Stimulated activated CD4-positive, alpha-beta T cell treated with anti-CD3 and anti-CD28 coated beads, Interleukin-2, amount 100 ng/mL, for 4 hours (primary cell): ENCODE measurements at regions not wholly inside any gene's neighbourhood (a gene's known extent, or its start where the extent isn't known, plus 50 kb on each side); places are given as distances from the start of the nearest gene placed in this dataset.

Source experiments
- DNase-seq: peaks from one replicate; pipeline ENCODE4 v3.0.0-alpha.2; 2020; ENCODE audit warnings: low read depth

- no peak for DNase-seq
These were observed 402.1 kb upstream of the CHD6 start for GRCh38 chr20:42020316-42020715.

- DNase-seq, result no peak
These were observed 400.8 kb upstream of the CHD6 start for GRCh38 chr20:42018979-42019378.

- no peak for DNase-seq
These were observed 391.9 kb upstream of the CHD6 start for GRCh38 chr20:42010090-42010489.

- no peak for DNase-seq
These were observed 389.1 kb upstream of the CHD6 start for GRCh38 chr20:42007251-42007650.

- no peak for DNase-seq
These were observed 387.0 kb upstream of the CHD6 start for GRCh38 chr20:42005211-42005610.

GRCh38 chr20:42003380-42003779, 385.2 kb upstream of the CHD6 start:
- no peak for DNase-seq

GRCh38 chr20:41998539-41999341, 380.6 kb upstream of the CHD6 start:
- DNase-seq, result no peak

- no peak for DNase-seq
These were observed 378.8 kb upstream of the CHD6 start for GRCh38 chr20:41996951-41997350.

- no peak for DNase-seq
These were observed 374.3 kb upstream of the CHD6 start for GRCh38 chr20:41992481-41992880.

- no peak for DNase-seq
These were observed 373.2 kb upstream of the CHD6 start for GRCh38 chr20:41991412-41991811.

- no peak for DNase-seq
These were observed 371.9 kb upstream of the CHD6 start for GRCh38 chr20:41989935-41990635.

- DNase-seq, result no peak
These were observed 371.0 kb upstream of the CHD6 start for GRCh38 chr20:41989039-41989679.

- DNase-seq, result no peak
These were observed 365.9 kb upstream of the CHD6 start for GRCh38 chr20:41984031-41984430.

- no peak for DNase-seq
These were observed 365.0 kb upstream of the CHD6 start for GRCh38 chr20:41983159-41983558.

- no peak for DNase-seq
These were observed 363.6 kb upstream of the CHD6 start for GRCh38 chr20:41981746-41982145.

- no peak for DNase-seq
These were observed 360.7 kb upstream of the CHD6 start for GRCh38 chr20:41978875-41979274.

GRCh38 chr20:41978246-41978790, 360.1 kb upstream of the CHD6 start:
- no peak for DNase-seq

GRCh38 chr20:41969656-41970055, 351.5 kb upstream of the CHD6 start:
- DNase-seq, result no peak

- DNase-seq, result no peak
These were observed 342.0 kb upstream of the CHD6 start for GRCh38 chr20:41960166-41960565.

GRCh38 chr20:41958391-41958790, 340.2 kb upstream of the CHD6 start:
- DNase-seq, result no peak

- no peak for DNase-seq
These were observed 338.3 kb upstream of the CHD6 start for GRCh38 chr20:41956338-41957074.

- no peak for DNase-seq
These were observed 334.0 kb upstream of the CHD6 start for GRCh38 chr20:41952166-41952565.
